ENCODE measurements at regions not wholly inside any gene's neighbourhood (a gene's known extent, or its start where the extent isn't known, plus 50 kb on each side); places are given as distances from the start of the nearest gene placed in this dataset.

- DNase-seq (ENCODE audit: insufficient read length, low spot score) (no peak), FAIRE-seq (no peak)
- TF ChIP-seq POLR2A (IDR thresholded peaks at IDR 0.05; ENCODE audit: low read depth, low read length): no peak
- no peak for TF ChIP-seq POLR2AphosphoS5 (IDR thresholded peaks at IDR 0.05; ENCODE audit: low read depth, low read length)
- no peak for TF ChIP-seq TAF1 (IDR thresholded peaks at IDR 0.05; ENCODE audit: low read depth, low read length)
- no peak for TF ChIP-seq PAX5 (IDR thresholded peaks at IDR 0.05; ENCODE audit: insufficient read depth, low read length, severe bottlenecking)
- no peak for TF ChIP-seq SPI1 (IDR thresholded peaks at IDR 0.05; ENCODE audit: low read depth, low read length)
- TF ChIP-seq POU2F2 (IDR thresholded peaks at IDR 0.05; ENCODE audit: low read depth, low read length): no peak
Observed at GRCh38 chr16:85452364-85453193, 160.5 kb upstream of the GSE1 start.

GRCh38 chr16:85453194-85453678 lies 159.9 kb upstream of the GSE1 start:
- DNase-seq (ENCODE audit: insufficient read length, low spot score) (no peak), FAIRE-seq (no peak)
- TF ChIP-seq SPI1 (IDR thresholded peaks at IDR 0.05; ENCODE audit: low read depth, low read length) (no peak), POU2F2 (IDR thresholded peaks at IDR 0.05; ENCODE audit: low read depth, low read length) (no peak), POLR2AphosphoS5 (IDR thresholded peaks at IDR 0.05; ENCODE audit: low read depth, low read length) (no peak), PAX5 (IDR thresholded peaks at IDR 0.05; ENCODE audit: insufficient read depth, low read length, severe bottlenecking) (no peak), POLR2A (IDR thresholded peaks at IDR 0.05; ENCODE audit: low read depth, low read length) (no peak)

GRCh38 chr16:85453703-85454102 lies 159.4 kb upstream of the GSE1 start:
- DNase-seq (ENCODE audit: insufficient read length, low spot score) (no peak), FAIRE-seq (no peak)
- no peak for TF ChIP-seq TAF1 (IDR thresholded peaks at IDR 0.05; ENCODE audit: low read depth, low read length)
- no peak for TF ChIP-seq POLR2AphosphoS5 (IDR thresholded peaks at IDR 0.05; ENCODE audit: low read depth, low read length)
- TF ChIP-seq POU2F2 (IDR thresholded peaks at IDR 0.05; ENCODE audit: low read depth, low read length): no peak

GRCh38 chr16:85454171-85454872 lies 158.8 kb upstream of the GSE1 start:
- no peak for TF ChIP-seq PAX5 (IDR thresholded peaks at IDR 0.05; ENCODE audit: insufficient read depth, low read length, severe bottlenecking)
- TF ChIP-seq POU2F2 (IDR thresholded peaks at IDR 0.05; ENCODE audit: low read depth, low read length): no peak
- TF ChIP-seq TAF1 (IDR thresholded peaks at IDR 0.05; ENCODE audit: low read depth, low read length): no peak
- TF ChIP-seq SPI1 (IDR thresholded peaks at IDR 0.05; ENCODE audit: low read depth, low read length): no peak
- no peak for TF ChIP-seq POLR2AphosphoS5 (IDR thresholded peaks at IDR 0.05; ENCODE audit: low read depth, low read length)
- no peak for DNase-seq (ENCODE audit: insufficient read length, low spot score)
- FAIRE-seq: no peak

- no peak for TF ChIP-seq SPI1 (IDR thresholded peaks at IDR 0.05; ENCODE audit: low read depth, low read length)
- no peak for TF ChIP-seq POLR2AphosphoS5 (IDR thresholded peaks at IDR 0.05; ENCODE audit: low read depth, low read length)
- no peak for DNase-seq (ENCODE audit: insufficient read length, low spot score)
- no peak for FAIRE-seq
Observed at GRCh38 chr16:85455534-85455933, 157.6 kb upstream of the GSE1 start.

- TF ChIP-seq TAF1 (IDR thresholded peaks at IDR 0.05; ENCODE audit: low read depth, low read length): no peak
- TF ChIP-seq POU2F2 (IDR thresholded peaks at IDR 0.05; ENCODE audit: low read depth, low read length): no peak
- no peak for TF ChIP-seq SPI1 (IDR thresholded peaks at IDR 0.05; ENCODE audit: low read depth, low read length)
- TF ChIP-seq POLR2AphosphoS5 (IDR thresholded peaks at IDR 0.05; ENCODE audit: low read depth, low read length): no peak
- TF ChIP-seq POLR2A (IDR thresholded peaks at IDR 0.05; ENCODE audit: low read depth, low read length): no peak
- no peak for TF ChIP-seq PAX5 (IDR thresholded peaks at IDR 0.05; ENCODE audit: insufficient read depth, low read length, severe bottlenecking)
- no peak for DNase-seq (ENCODE audit: insufficient read length, low spot score)
- FAIRE-seq: no peak
Observed at GRCh38 chr16:85457366-85457765, 155.8 kb upstream of the GSE1 start.

- no peak for FAIRE-seq
- TF ChIP-seq POLR2AphosphoS5 (IDR thresholded peaks at IDR 0.05; ENCODE audit: low read depth, low read length) (no peak), POU2F2 (IDR thresholded peaks at IDR 0.05; ENCODE audit: low read depth, low read length) (no peak), SPI1 (IDR thresholded peaks at IDR 0.05; ENCODE audit: low read depth, low read length) (no peak), TAF1 (IDR thresholded peaks at IDR 0.05; ENCODE audit: low read depth, low read length) (no peak), PAX5 (IDR thresholded peaks at IDR 0.05; ENCODE audit: insufficient read depth, low read length, severe bottlenecking) (no peak), POLR2A (IDR thresholded peaks at IDR 0.05; ENCODE audit: low read depth, low read length) (no peak)
- DNase-seq (ENCODE audit: insufficient read length, low spot score): no peak
Observed at GRCh38 chr16:85458968-85459367, 154.2 kb upstream of the GSE1 start.

GRCh38 chr16:85459529-85460251 lies 153.4 kb upstream of the GSE1 start:
- FAIRE-seq: no peak
- DNase-seq (ENCODE audit: insufficient read length, low spot score): no peak
- TF ChIP-seq TAF1 (IDR thresholded peaks at IDR 0.05; ENCODE audit: low read depth, low read length) (no peak), POU2F2 (IDR thresholded peaks at IDR 0.05; ENCODE audit: low read depth, low read length) (no peak), POLR2AphosphoS5 (IDR thresholded peaks at IDR 0.05; ENCODE audit: low read depth, low read length) (no peak), POLR2A (IDR thresholded peaks at IDR 0.05; ENCODE audit: low read depth, low read length) (no peak), PAX5 (IDR thresholded peaks at IDR 0.05; ENCODE audit: insufficient read depth, low read length, severe bottlenecking) (no peak), SPI1 (IDR thresholded peaks at IDR 0.05; ENCODE audit: low read depth, low read length) (no peak)

- TF ChIP-seq TAF1 (IDR thresholded peaks at IDR 0.05; ENCODE audit: low read depth, low read length) (no peak), SPI1 (IDR thresholded peaks at IDR 0.05; ENCODE audit: low read depth, low read length) (no peak), POLR2A (IDR thresholded peaks at IDR 0.05; ENCODE audit: low read depth, low read length) (no peak), PAX5 (IDR thresholded peaks at IDR 0.05; ENCODE audit: insufficient read depth, low read length, severe bottlenecking) (no peak), POLR2AphosphoS5 (IDR thresholded peaks at IDR 0.05; ENCODE audit: low read depth, low read length) (no peak), POU2F2 (IDR thresholded peaks at IDR 0.05; ENCODE audit: low read depth, low read length) (no peak)
- FAIRE-seq (no peak), DNase-seq (ENCODE audit: insufficient read length, low spot score) (no peak)
Observed at GRCh38 chr16:85460252-85461021, 152.7 kb upstream of the GSE1 start.

Data from GM12891 (cell line).